ENCODE measurements at regions not wholly inside any gene's neighbourhood (a gene's known extent, or its start where the extent isn't known, plus 50 kb on each side); places are given as distances from the start of the nearest gene placed in this dataset.

GRCh38 chr5:118366429-118366828, 621.9 kb downstream of the DTWD2 start:
- TF ChIP-seq POLR2A (IDR thresholded peaks at IDR 0.05; ENCODE audit: low read length): no peak
- TF ChIP-seq GATA1 (IDR thresholded peaks at IDR 0.05; ENCODE audit: low read depth, low read length): no peak
